Fibroblast of lung (primary cell): ENCODE measurements at regions not wholly inside any gene's neighbourhood (a gene's known extent, or its start where the extent isn't known, plus 50 kb on each side); places are given as distances from the start of the nearest gene placed in this dataset.
A peak's percentile ranks its signal among the peaks of the same experiment; 100 is the strongest.

Experiments
- CTCF ChIP-seq, 2 donors: IDR thresholded peaks in 1 of 2; conservative IDR thresholded peaks in 1 of 2; 1 replicate in 1 of 2; 2 replicates in 1 of 2; pipeline ENCODE4 v1.5.1; 2011 to 2012; ENCODE audit warnings: low read length in 2 of 2, control low read depth in 1 of 2, inconsistent platforms in 1 of 2, low read depth in 1 of 2, mild to moderate bottlenecking in 1 of 2
- EZH2 ChIP-seq: IDR thresholded peaks from 2 replicates; pipeline ENCODE4 v1.5.1; 2012; ENCODE audit warnings: low read length, control low read depth, mild to moderate bottlenecking; ENCODE audit errors: missing control alignments

GRCh38 chr2:59182249-59182648, 941.1 kb upstream of the FANCL start:
- TF ChIP-seq CTCF (conservative IDR thresholded peaks at IDR 0.05 in 1 of 2, IDR thresholded peaks at IDR 0.05 in 1 of 2; ENCODE audit: low read depth in 1 of 2, low read length in 2 of 2): peak; percentile 27 to 31
- no peak for TF ChIP-seq EZH2
